Endothelial cell of umbilical vein (primary cell): ENCODE measurements at regions not wholly inside any gene's neighbourhood (a gene's known extent, or its start where the extent isn't known, plus 50 kb on each side); places are given as distances from the start of the nearest gene placed in this dataset.

ENCODE experiments used
- CTCF ChIP-seq, 2 donors: IDR thresholded peaks; 1 replicate in 1 of 2; 2 replicates in 1 of 2; pipeline ENCODE4 v1.5.1; 2011; ENCODE audit warnings: low read length in 2 of 2, mild to moderate bottlenecking in 2 of 2, moderate library complexity in 2 of 2, control low read depth in 1 of 2, inconsistent platforms in 1 of 2, low read depth in 1 of 2; ENCODE audit not compliant: insufficient read depth in 1 of 2; ENCODE audit errors: extremely low read depth in 1 of 2
- EZH2 ChIP-seq: IDR thresholded peaks from 2 replicates; pipeline ENCODE4 v1.6.1; 2012; ENCODE audit warnings: borderline replicate concordance, low read depth, mild to moderate bottlenecking, moderate library complexity, low read length, inconsistent platforms; ENCODE audit not compliant: severe bottlenecking

GRCh38 chr21:36591326-36591970 lies 107.5 kb upstream of the SIM2 start:
- no peak for TF ChIP-seq EZH2
- no peak for TF ChIP-seq CTCF (IDR thresholded peaks at IDR 0.05; ENCODE audit: extremely low read depth in 1 of 2, insufficient read depth in 1 of 2, low read depth in 1 of 2, low read length in 2 of 2)
